HG03558 (cell line): ENCODE measurements at regions not wholly inside any gene's neighbourhood (a gene's known extent, or its start where the extent isn't known, plus 50 kb on each side); places are given as distances from the start of the nearest gene placed in this dataset.

ENCODE experiments used
- ATAC-seq: cut with Tn5 transposase; IDR thresholded peaks from one replicate; pipeline ENCODE4 v1.9.1; 2021; ENCODE audit warnings: moderate number of reproducible peaks; ENCODE audit not compliant: unreplicated experiment; ENCODE audit errors: extremely low read depth

DNA sequence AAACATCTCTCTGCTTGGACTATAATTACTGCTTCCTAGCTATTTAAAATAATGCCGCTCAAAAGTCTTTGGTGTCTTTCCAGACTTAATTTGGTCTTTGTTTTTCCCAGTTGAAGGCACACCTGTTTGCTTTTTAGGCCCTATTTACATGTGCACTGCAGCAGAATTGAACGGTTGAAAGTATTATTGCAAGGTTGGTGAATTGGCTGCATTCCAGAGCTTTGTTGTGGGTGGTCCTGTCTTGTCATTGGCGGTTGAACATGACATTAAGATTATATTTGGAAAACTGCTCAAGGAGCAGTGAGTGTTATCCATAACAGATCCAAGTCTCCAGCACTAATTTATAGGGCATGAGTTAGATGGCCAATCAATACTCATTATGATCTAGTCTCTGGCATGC lies 656.3 kb downstream of the PTPRC start:
- no peak for ATAC-seq

- ATAC-seq = no peak
Observed at GRCh38 chr1:199297174-199297573, 658.3 kb downstream of the PTPRC start.

DNA sequence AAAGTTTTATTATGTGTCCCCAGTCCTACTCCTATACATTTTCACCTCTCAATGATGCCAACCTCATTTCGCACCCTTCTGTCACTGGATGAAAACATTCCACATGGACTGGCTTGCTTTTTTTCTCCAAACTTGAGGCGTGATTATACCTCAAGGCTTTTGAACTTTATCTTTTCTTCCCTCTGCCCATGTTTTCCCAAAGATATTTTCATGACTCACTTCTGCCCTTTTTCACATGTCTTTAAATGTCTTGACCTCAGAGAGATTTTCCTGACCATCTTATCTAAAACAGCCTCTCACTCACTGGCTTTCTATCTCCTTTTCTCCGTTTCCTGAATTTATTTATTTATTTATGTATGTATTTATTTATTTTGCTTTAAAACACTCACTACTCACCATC lies 659.0 kb downstream of the PTPRC start:
- no peak for ATAC-seq

GRCh38 chr1:199298825-199299224 lies 660.0 kb downstream of the PTPRC start:
- no peak for ATAC-seq

GRCh38 chr1:199301472-199302217 lies 662.8 kb downstream of the PTPRC start:
- ATAC-seq = no peak

- no peak for ATAC-seq
Observed at GRCh38 chr1:199302554-199302953, 663.7 kb downstream of the PTPRC start.

DNA sequence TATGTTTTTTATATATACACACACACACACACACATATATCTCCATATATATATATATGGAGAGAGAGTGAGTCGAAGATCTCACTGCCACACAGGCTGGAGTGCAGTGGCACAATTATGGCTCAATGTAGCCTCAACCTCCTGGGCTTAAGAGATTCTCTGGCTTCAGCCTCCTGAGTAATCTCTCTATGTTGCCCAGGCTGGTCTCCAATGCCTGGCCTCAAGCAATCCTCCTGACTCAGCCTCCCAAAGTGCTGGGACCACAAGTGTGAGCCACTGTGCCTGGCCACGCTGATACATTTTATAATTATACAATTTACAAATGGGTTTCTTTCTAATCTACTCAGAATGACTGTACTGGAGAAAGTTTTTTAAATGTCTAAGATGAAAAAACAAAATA lies 664.2 kb downstream of the PTPRC start:
- no peak for ATAC-seq

GRCh38 chr1:199305053-199305452 lies 666.2 kb downstream of the PTPRC start:
- ATAC-seq = no peak

DNA sequence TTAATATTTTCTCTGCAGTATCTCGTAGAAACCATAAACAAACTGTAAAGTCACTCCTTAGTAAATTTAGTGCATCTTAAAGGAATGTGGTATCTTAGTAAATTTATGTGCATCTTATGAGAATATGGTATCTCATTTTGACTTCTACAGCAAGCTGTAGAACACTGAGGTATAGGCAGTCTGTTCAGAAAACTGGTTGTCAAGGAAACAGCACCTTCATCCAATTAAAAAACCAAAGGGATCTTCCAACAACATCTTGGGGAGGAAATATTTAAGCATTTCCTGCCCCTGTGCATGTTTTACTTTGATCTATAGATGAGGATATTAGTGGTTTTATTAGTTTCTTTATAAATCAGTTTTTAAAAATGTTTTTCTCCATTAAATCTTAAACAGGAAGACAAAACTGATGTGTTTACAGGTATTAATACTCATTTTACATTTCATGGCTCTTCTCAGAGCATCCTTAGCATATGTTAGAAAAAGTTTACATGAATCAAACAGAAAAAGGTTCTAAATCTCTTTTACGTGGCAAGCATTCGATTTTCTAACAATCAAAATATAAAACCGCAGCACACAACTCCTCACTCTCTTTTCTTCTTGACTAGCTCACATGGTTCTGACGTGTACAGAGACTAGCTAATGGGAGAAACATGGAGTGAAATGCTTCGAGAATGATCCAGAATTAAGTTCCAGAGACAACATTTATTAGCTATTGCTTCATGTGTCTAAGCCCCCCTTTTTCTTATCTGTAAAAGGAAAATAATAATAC lies 668.8 kb downstream of the PTPRC start:
- ATAC-seq = no peak

DNA sequence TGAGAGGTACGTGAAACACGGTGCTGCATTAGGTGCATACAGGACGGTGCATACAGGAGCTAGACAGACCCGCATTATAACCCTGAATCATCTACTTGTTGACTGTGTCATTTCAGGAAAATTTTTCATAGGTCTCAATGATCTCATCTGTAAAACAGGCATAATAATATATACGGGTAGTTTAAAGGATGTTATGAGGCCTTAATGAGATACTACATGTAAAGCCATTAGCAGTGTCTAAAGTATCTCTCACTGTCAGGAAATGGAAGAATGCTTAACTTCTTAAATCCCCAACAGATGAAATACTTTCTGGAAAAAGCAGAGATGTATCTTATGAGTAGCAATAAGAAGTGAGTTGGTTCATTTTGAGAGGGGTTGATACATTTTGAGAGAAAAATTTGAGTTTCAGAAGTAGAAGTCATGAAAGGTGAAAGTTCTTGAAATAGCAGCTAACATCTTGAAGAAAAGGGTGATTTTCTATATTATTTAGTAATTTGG lies 669.6 kb downstream of the PTPRC start:
- ATAC-seq = peak; percentile 38

GRCh38 chr1:199310708-199311107 lies 671.9 kb downstream of the PTPRC start:
- no peak for ATAC-seq

DNA sequence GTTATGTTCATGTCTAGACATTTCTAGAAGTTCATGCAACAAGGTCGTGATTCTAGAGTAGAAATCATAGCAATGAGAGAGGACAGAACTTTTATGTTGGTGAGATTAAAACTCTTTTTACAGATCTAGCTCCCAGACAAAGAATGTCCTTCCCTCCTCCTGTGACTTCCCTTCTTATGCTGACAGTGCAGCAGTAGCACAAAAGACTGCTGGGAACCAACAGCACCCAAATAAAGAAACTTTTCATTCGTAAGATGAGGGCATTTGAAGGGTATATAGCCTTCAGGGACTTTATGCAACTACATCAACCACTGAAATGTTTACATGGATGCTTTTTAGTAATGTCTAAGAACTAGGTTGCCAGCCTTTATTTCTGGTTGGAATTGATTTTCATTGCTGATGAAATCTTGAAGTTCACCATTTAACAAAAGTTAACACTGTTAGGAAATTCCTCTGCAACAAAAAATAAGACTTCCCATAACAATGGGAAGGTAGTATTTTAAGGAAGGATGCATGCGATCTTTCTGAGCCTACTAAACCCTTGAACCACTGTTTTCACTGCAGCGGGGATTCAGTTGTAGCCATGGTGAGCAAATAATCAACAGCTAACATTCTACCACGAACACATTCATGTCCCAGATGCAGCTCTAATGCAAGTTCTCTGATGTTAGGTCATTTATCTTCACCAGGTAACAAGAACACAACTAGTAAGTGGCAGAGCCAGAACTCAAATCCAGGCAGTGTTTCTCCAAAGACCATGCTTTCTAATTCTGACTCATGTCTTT lies 672.8 kb downstream of the PTPRC start:
- ATAC-seq = no peak

DNA sequence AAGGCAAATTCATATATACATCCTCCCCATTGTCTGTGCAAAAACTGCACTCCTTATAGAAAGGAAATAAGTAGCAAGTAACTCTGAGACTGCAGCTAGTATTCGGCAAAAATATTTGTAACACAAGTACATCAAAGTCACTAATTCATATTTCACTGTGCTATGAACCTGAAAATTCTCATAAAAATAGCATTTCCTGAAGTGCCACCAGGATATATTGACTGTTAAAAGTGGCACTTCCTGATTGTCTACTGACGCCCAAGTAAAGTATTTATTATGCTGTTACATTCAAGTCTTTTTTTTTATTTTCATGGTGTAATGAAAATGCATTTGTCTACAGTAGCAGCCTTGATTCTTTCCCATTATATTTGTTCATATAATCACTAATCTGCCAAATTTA lies 673.8 kb downstream of the PTPRC start:
- ATAC-seq = no peak

GRCh38 chr1:199313444-199313843 lies 674.6 kb downstream of the PTPRC start:
- ATAC-seq = no peak

GRCh38 chr1:199319341-199319740 lies 680.5 kb downstream of the PTPRC start:
- ATAC-seq = no peak

GRCh38 chr1:199322278-199322677 lies 683.4 kb downstream of the PTPRC start:
- no peak for ATAC-seq

GRCh38 chr1:199333180-199333579 lies 694.3 kb upstream of the NR5A2 start:
- no peak for ATAC-seq

- no peak for ATAC-seq
Observed at GRCh38 chr1:199335496-199335895, 692.0 kb upstream of the NR5A2 start.

DNA sequence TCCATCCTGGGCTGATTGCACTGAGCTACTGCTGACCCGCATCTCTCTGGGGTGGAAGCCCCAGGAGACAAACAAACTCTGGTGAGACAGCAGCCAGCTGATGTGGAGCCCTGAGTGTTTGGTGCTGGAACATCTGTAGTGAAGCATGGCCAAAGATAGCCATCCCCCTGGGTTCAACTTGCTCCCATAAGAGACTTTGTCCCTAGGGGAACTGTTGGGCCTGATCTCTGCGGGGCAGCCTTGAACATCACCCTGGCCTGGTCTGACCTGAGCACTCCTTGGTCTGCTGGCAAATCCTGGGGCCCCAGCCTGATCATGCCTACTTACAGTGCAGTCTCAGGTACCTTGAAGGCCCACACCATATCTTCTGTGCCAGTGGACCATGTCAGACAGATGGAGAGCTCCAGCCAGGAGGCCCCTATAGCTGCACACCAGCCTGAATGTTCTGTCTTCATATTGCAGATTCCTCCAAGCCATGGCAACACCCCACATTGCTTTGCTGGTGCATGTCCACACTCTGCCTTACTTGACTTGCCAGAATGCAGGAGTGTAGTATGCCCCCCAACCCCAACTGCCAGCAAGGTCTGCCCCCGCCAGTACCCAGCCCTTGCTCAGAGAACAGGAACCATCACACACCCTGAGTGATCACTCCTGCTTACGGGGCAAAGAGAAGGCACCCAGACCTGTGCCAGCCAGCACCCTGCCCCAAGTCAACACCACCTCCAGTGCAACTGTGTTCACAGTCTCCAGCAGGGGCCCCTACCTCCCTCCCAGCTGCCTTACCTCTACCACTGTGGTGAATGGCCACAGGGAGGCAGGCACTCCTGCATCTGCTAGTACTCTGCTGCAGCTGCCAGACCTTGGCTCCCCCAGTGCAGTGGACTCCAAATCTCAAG lies 690.5 kb upstream of the NR5A2 start:
- no peak for ATAC-seq

DNA sequence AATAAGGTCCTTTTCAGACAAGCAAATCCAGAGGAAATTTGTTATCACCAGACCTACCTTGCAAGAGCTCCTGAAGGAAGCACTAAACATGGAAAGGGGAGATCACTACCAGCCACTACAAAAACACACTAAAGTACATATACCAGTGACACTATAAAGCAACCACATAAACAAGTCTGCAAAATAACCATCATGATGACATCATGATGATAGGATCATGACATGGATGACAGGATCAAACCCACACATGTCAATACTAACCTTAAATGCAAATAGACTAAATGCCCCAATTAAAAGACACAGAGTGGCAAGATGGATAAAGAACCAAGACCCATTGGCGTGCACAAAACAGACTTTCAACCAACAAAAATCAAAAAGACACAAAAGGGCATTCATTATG lies 688.8 kb upstream of the NR5A2 start:
- no peak for ATAC-seq
